A549 (cell line): ENCODE measurements at regions not wholly inside any gene's neighbourhood (a gene's known extent, or its start where the extent isn't known, plus 50 kb on each side); places are given as distances from the start of the nearest gene placed in this dataset.

Source experiments
- ATAC-seq, 2 experiments: fragments of 200-7000 bp in 1 of 2; fragments of >200 bp in 1 of 2; cut with Nextera tagmentation in 1 of 2; cut with Tn5 transposase in 1 of 2; 3 replicates each; pipeline versions ENCODE4 v1.8.0 to v1.9.1; 2018 to 2020; ENCODE audit warnings: mild to moderate bottlenecking in 1 of 2, moderate library complexity in 1 of 2
- CTCF ChIA-PET: fragments of 300-600 bp; sonication (Branson Sonifier 250); formaldehyde crosslinking; extraction: SDS; loops from one replicate; lab custom pipeline; 2021; ENCODE audit warnings: antibody characterized with exemption, inconsistent platforms; lab: Yijun Ruan, JAX
- POLR2A ChIA-PET: fragments of 350-600 bp; formaldehyde crosslinking; extraction: SDS; loops from one replicate; lab custom pipeline; 2021; ENCODE audit warnings: antibody characterized with exemption, inconsistent platforms; lab: Yijun Ruan, JAX
- DNase-seq, 2 experiments: peaks; one replicate each; pipeline versions ENCODE4 v3.0.0 to v3.0.0-alpha.2; 2011 to 2016; ENCODE audit warnings: low read depth in 1 of 2, low spot score in 1 of 2
- FAIRE-seq: peaks from 2 replicates; lab custom pipeline; 2011; peaks lifted over from hg19 to GRCh38; lab: Jason Lieb, UNC
- H3K27ac ChIP-seq, 2 experiments: fragments of >200 bp; sonication (Bioruptor Twin); formaldehyde crosslinking; 3 replicates each; pipeline ENCODE4 v1.5.1; 2016 to 2017
- H3K4me1 ChIP-seq: fragments of >200 bp; sonication (Bioruptor Twin); formaldehyde crosslinking; 3 replicates; pipeline ENCODE4 v1.6.1; 2016
- H3K4me2 ChIP-seq: fragments of >200 bp; sonication (Bioruptor Twin); formaldehyde crosslinking; 3 replicates; pipeline ENCODE4 v1.6.1; 2016
- H3K4me3 ChIP-seq: fragments of >200 bp; sonication (Bioruptor Twin); formaldehyde crosslinking; 3 replicates; pipeline ENCODE4 v1.5.1; 2016
- H3K9me3 ChIP-seq: fragments of >200 bp; sonication (Bioruptor Twin); formaldehyde crosslinking; 3 replicates; pipeline ENCODE4 v1.6.1; 2016
- ATOH8 ChIP-seq: fragments of 250-450 bp; sonication (Bioruptor Pico); IDR thresholded peaks from 2 replicates; pipeline ENCODE4 v1.5.0; 2020; ENCODE audit warnings: low read depth, mild to moderate bottlenecking, moderate library complexity
- BHLHE40 ChIP-seq: IDR thresholded peaks from 2 replicates; pipeline ENCODE4 v1.6.1; 2012; ENCODE audit warnings: low read depth, low read length, inconsistent platforms
- CBX2 ChIP-seq: fragments of 200-600 bp; sonication (generic); IDR thresholded peaks from 2 replicates; pipeline ENCODE4 v1.6.1; 2016; ENCODE audit warnings: low read depth, mild to moderate bottlenecking, borderline replicate concordance
- CHD2 ChIP-seq: fragments of 150-350 bp; IDR thresholded peaks from 2 replicates; pipeline ENCODE4 v1.6.1; 2014; ENCODE audit warnings: low read length; ENCODE audit not compliant: partially characterized antibody
- E2F6 ChIP-seq: IDR thresholded peaks from 2 replicates; pipeline ENCODE4 v1.6.1; 2012; ENCODE audit warnings: low read depth, borderline replicate concordance
- EHF ChIP-seq: fragments of 250-450 bp; sonication (Bioruptor Pico); IDR thresholded peaks from 2 replicates; pipeline ENCODE4 v1.5.0; 2020; ENCODE audit warnings: mild to moderate bottlenecking
- ESRRA ChIP-seq: fragments of 150-350 bp; IDR thresholded peaks from 2 replicates; pipeline ENCODE4 v1.6.1; 2014; ENCODE audit warnings: mild to moderate bottlenecking, low read length, borderline replicate concordance
- FOSB ChIP-seq: fragments of 250-450 bp; sonication (Bioruptor Pico); IDR thresholded peaks from 2 replicates; pipeline ENCODE4 v1.5.0; 2020; ENCODE audit warnings: mild to moderate bottlenecking, moderate library complexity
- FOXS1 ChIP-seq: fragments of 250-450 bp; sonication (Bioruptor Pico); IDR thresholded peaks from 2 replicates; pipeline ENCODE4 v1.5.0; 2020; ENCODE audit warnings: mild to moderate bottlenecking, moderate library complexity
- GATA3 ChIP-seq: IDR thresholded peaks from 2 replicates; pipeline ENCODE4 v1.6.1; 2012; ENCODE audit warnings: borderline replicate concordance
- HOXB5 ChIP-seq: fragments of 250-450 bp; sonication (Bioruptor Pico); IDR thresholded peaks from 2 replicates; pipeline ENCODE4 v1.5.0; 2020; ENCODE audit warnings: mild to moderate bottlenecking, moderate library complexity
- JUN ChIP-seq, 2 experiments: fragments of >200 bp; sonication (Bioruptor Twin); formaldehyde crosslinking; IDR thresholded peaks; 2 replicates in 1 of 2; 3 replicates in 1 of 2; pipeline ENCODE4 v1.6.1; 2016 to 2017
- JUNB ChIP-seq: fragments of >200 bp; sonication (Bioruptor Twin); formaldehyde crosslinking; IDR thresholded peaks from 2 replicates; pipeline ENCODE4 v1.6.1; 2016
- KDM1A ChIP-seq: fragments of 200-600 bp; sonication (generic); IDR thresholded peaks from 2 replicates; pipeline ENCODE4 v1.6.1; 2016; ENCODE audit warnings: low read depth, mild to moderate bottlenecking
- MAZ ChIP-seq: fragments of 150-350 bp; IDR thresholded peaks from 2 replicates; pipeline ENCODE4 v1.6.1; 2014; ENCODE audit warnings: antibody characterized with exemption, low read depth, low read length, borderline replicate concordance
- MYC ChIP-seq: IDR thresholded peaks from 2 replicates; pipeline ENCODE4 v1.6.1; 2012; ENCODE audit warnings: mild to moderate bottlenecking, inconsistent platforms, low read length, improper control_type of control experiment, borderline replicate concordance
- PHF8 ChIP-seq: fragments of 200-600 bp; sonication (generic); IDR thresholded peaks from 2 replicates; pipeline ENCODE4 v1.6.1; 2016; ENCODE audit warnings: low read depth, mild to moderate bottlenecking, antibody characterized with exemption, moderate library complexity, borderline replicate concordance
- RAD21 ChIP-seq, 2 experiments: fragments of >200 bp in 1 of 2; sonication (Bioruptor Twin) in 1 of 2; formaldehyde crosslinking in 1 of 2; IDR thresholded peaks in 1 of 2; conservative IDR thresholded peaks in 1 of 2; 2 replicates in 1 of 2; 3 replicates in 1 of 2; pipeline ENCODE4 v1.6.1; 2012 to 2018; ENCODE audit warnings: inconsistent platforms in 1 of 2
- RARB ChIP-seq: fragments of 250-450 bp; sonication (Bioruptor Pico); IDR thresholded peaks from 2 replicates; pipeline ENCODE4 v1.8.0; 2021; ENCODE audit warnings: mild to moderate bottlenecking, moderate library complexity
- RFX5 ChIP-seq: fragments of 450-650 bp; IDR thresholded peaks from 2 replicates; pipeline ENCODE4 v1.7.1; 2014; ENCODE audit warnings: antibody characterized with exemption, mild to moderate bottlenecking, moderate library complexity
- RNF2 ChIP-seq: fragments of 200-600 bp; sonication (generic); IDR thresholded peaks from 2 replicates; pipeline ENCODE4 v1.6.1; 2016; ENCODE audit warnings: low read depth, mild to moderate bottlenecking, antibody characterized with exemption, moderate library complexity, borderline replicate concordance
- SMC3 ChIP-seq: fragments of >200 bp; sonication (Bioruptor Twin); formaldehyde crosslinking; IDR thresholded peaks from 3 replicates; pipeline ENCODE4 v1.6.1; 2018; ENCODE audit warnings: inconsistent platforms
- TFCP2L1 ChIP-seq: fragments of 250-450 bp; sonication (Bioruptor Pico); IDR thresholded peaks from 2 replicates; pipeline ENCODE4 v1.5.0; 2021; ENCODE audit warnings: mild to moderate bottlenecking
- TP53 ChIP-seq: fragments of 250-450 bp; sonication (Bioruptor Pico); IDR thresholded peaks from 2 replicates; pipeline ENCODE4 v1.5.0; 2021; ENCODE audit warnings: mild to moderate bottlenecking, moderate library complexity
- ZSCAN20 ChIP-seq: fragments of 250-450 bp; sonication (Bioruptor Pico); IDR thresholded peaks from 2 replicates; pipeline ENCODE4 v1.8.0; 2022; ENCODE audit warnings: mild to moderate bottlenecking, moderate library complexity
- WGBS: methylation state at CpG from one replicate; pipeline ENCODE4 v1.1.6; 2017; ENCODE audit errors: missing lambda C conversion rate; 5-methylcytosine and 5-hydroxymethylcytosine counted together
- TF ChIP-seq, protein P1 (sequence below): fragments of >200 bp; sonication (Bioruptor Twin); formaldehyde crosslinking; IDR thresholded peaks from 3 replicates; pipeline ENCODE4 v1.6.1; 2016
- TF ChIP-seq, protein P2 (sequence below): fragments of >200 bp; sonication (Bioruptor Twin); formaldehyde crosslinking; IDR thresholded peaks from 2 replicates; pipeline ENCODE4 v1.6.1; 2016

DNA sequence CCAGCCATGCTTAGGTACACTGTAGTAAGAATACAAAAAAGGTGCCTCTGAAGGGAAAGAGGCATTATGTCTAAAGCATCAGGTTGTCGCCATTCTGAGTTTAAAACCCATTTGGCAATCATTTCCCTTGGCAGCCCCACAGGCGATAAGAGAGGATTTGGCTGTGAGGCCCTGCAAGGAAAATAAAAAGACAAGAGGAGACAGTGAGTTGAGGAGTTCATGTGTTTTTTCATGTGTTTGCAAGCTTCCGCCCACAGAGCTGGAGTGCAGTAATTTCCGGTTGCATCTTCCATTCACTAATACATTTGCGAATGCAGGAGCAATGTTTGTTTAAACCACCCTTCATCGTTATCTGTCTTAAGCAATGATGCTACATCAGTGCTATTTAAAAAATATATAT lies 138.5 kb upstream of the SOX4 start:
- H3K27ac ChIP-seq: no peak overlapping the region
- 85% methylated on average over 6 of the region's 6 CpGs for WGBS
- no peak overlapping the region for H3K4me2 ChIP-seq
- TF ChIP-seq RFX5: no peak
- TF ChIP-seq, all 56 proteins: peak for 0
- DNase-seq (no peak), ATAC-seq (no peak), FAIRE-seq (no peak)
- no peaks in the 10 kb centered on the region for H3K9me3 ChIP-seq
- ChIA-PET CTCF (interaction anchor here (0.6 to 0.7 kb wide), 2 partner anchors 463 to 892 kb away, joined by 3 read pairs; no protein-coding TSS in a partner anchor), POLR2A (no interaction called here)
- no peak overlapping the region for H3K4me3 ChIP-seq
- H3K4me1 ChIP-seq: no peaks in the 10 kb centered on the region

DNA sequence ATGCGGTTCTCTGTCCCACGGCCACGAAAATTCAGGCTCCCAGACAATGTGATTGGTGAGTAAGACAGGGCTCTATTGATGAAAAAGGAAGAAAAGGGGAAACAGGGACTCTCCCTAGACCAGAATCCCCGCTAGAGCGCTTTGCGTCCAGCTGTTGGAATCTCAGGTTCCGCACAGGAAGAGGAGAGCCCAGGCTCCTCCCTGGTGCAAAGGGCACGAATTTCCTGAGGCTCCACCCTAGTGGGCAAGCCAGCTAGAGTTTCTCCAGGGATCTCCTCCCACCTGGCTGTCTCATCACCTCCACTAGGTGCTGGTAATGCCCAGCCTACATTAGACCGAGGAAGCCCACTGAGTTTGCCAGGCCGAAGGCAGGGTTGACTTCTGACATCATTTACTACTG lies 135.9 kb upstream of the SOX4 start:
- no peak overlapping the region for H3K4me3 ChIP-seq
- ChIA-PET CTCF (no interaction called here), POLR2A (no interaction called here)
- FAIRE-seq (no peak), ATAC-seq (no peak), DNase-seq (no peak)
- H3K27ac ChIP-seq: no peak overlapping the region
- TF ChIP-seq RAD21 (conservative IDR thresholded peaks at IDR 0.05 in 1 of 2, IDR thresholded peaks at IDR 0.05 in 1 of 2) (no peak), ATOH8 (CRISPR knock-in tag) (no peak), FOSB (no peak), EHF (CRISPR knock-in tag) (no peak), RARB (no peak), KDM1A (no peak), MAZ (no peak), JUN (IDR thresholded peaks at IDR 0.05) (no peak), FOXS1 (CRISPR knock-in tag) (no peak), ZSCAN20 (no peak), JUNB (no peak)
- TF ChIP-seq, protein P1, sequence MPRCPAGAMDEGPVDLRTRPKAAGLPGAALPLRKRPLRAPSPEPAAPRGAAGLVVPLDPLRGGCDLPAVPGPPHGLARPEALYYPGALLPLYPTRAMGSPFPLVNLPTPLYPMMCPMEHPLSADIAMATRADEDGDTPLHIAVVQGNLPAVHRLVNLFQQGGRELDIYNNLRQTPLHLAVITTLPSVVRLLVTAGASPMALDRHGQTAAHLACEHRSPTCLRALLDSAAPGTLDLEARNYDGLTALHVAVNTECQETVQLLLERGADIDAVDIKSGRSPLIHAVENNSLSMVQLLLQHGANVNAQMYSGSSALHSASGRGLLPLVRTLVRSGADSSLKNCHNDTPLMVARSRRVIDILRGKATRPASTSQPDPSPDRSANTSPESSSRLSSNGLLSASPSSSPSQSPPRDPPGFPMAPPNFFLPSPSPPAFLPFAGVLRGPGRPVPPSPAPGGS: no peak
- TF ChIP-seq, protein P2, sequence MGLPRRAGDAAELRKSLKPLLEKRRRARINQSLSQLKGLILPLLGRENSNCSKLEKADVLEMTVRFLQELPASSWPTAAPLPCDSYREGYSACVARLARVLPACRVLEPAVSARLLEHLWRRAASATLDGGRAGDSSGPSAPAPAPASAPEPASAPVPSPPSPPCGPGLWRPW: no peak
- H3K4me1 ChIP-seq: no peaks in the 10 kb centered on the region
- no peaks in the 10 kb centered on the region for H3K9me3 ChIP-seq
- H3K4me2 ChIP-seq: no peak overlapping the region
- 85% methylated on average over 7 of the region's 10 CpGs for WGBS

GRCh38 chr6:21459641-21460040 lies 133.9 kb upstream of the SOX4 start:
- H3K9me3 ChIP-seq: no peaks in the 10 kb centered on the region
- H3K4me1 ChIP-seq: no peaks in the 10 kb centered on the region
- no peak for FAIRE-seq
- no peak for TF ChIP-seq RNF2
- TF ChIP-seq ESRRA: no peak
- no peak for TF ChIP-seq CBX2
- TF ChIP-seq PHF8: no peak
- TF ChIP-seq EHF (CRISPR knock-in tag): no peak
- no peak for TF ChIP-seq GATA3
- TF ChIP-seq E2F6: no peak
- no peak for TF ChIP-seq SMC3
- no peak for TF ChIP-seq HOXB5 (CRISPR knock-in tag)
- no peak for TF ChIP-seq MYC
- no peak for TF ChIP-seq RAD21 (conservative IDR thresholded peaks at IDR 0.05 in 1 of 2, IDR thresholded peaks at IDR 0.05 in 1 of 2)
- TF ChIP-seq TFCP2L1 (CRISPR knock-in tag): no peak
- TF ChIP-seq TP53 (CRISPR knock-in tag): no peak
- TF ChIP-seq KDM1A: no peak
- TF ChIP-seq CHD2: no peak
- TF ChIP-seq BHLHE40: no peak
- TF ChIP-seq, all 56 proteins: peak for 0
- H3K4me2 ChIP-seq: no peak overlapping the region
- no peak overlapping the region for H3K4me3 ChIP-seq
- 85% methylated on average over 4 of the region's 4 CpGs for WGBS
- ChIA-PET POLR2A (no interaction called here), CTCF (no interaction called here)
- no peak for ATAC-seq
- H3K27ac ChIP-seq: no peak overlapping the region
- no peak for DNase-seq
